GM18499 (cell line): ENCODE measurements at regions not wholly inside any gene's neighbourhood (a gene's known extent, or its start where the extent isn't known, plus 50 kb on each side); places are given as distances from the start of the nearest gene placed in this dataset.

Experiments
- ATAC-seq: cut with Tn5 transposase; IDR thresholded peaks from one replicate; pipeline ENCODE4 v1.9.1; 2021; ENCODE audit warnings: moderate number of reproducible peaks; ENCODE audit not compliant: insufficient read depth, unreplicated experiment

- no peak for ATAC-seq
Measured at GRCh38 chr6:152904678-152905077, 78.2 kb downstream of the FBXO5 start.

GRCh38 chr6:152905551-152906299 lies 77.1 kb downstream of the FBXO5 start:
- ATAC-seq: no peak

- no peak for ATAC-seq
Measured at GRCh38 chr6:152909241-152909640, 73.6 kb downstream of the FBXO5 start.

GRCh38 chr6:152916035-152916434 lies 66.8 kb downstream of the FBXO5 start:
- ATAC-seq: no peak

- ATAC-seq: no peak
Measured at GRCh38 chr6:152918991-152919390, 63.9 kb downstream of the FBXO5 start.

GRCh38 chr6:152920016-152920415 lies 62.8 kb downstream of the FBXO5 start:
- ATAC-seq: no peak
